HEK293 (cell line): ENCODE measurements at regions not wholly inside any gene's neighbourhood (a gene's known extent, or its start where the extent isn't known, plus 50 kb on each side); places are given as distances from the start of the nearest gene placed in this dataset.

Experiments
- KLF16 ChIP-seq: fragments of 450-650 bp; formaldehyde crosslinking; IDR thresholded peaks from 2 replicates; pipeline ENCODE4 v1.5.1; 2017; ENCODE audit warnings: missing biosample characterization, missing genetic modification characterization
- ZFP37 ChIP-seq: fragments of 450-650 bp; formaldehyde crosslinking; IDR thresholded peaks from 2 replicates; pipeline ENCODE4 v1.5.1; 2016; ENCODE audit warnings: missing biosample characterization, missing genetic modification characterization
- ZNF239 ChIP-seq: fragments of 450-650 bp; formaldehyde crosslinking; IDR thresholded peaks from 2 replicates; pipeline ENCODE4 v1.5.1; 2016; ENCODE audit warnings: missing biosample characterization, missing genetic modification characterization
- ZNF341 ChIP-seq: fragments of 450-650 bp; formaldehyde crosslinking; IDR thresholded peaks from 2 replicates; pipeline ENCODE4; 2016; ENCODE audit warnings: low read depth, missing biosample characterization, missing genetic modification characterization
- ZNF416 ChIP-seq: fragments of 450-650 bp; formaldehyde crosslinking; IDR thresholded peaks from 2 replicates; pipeline ENCODE4 v1.5.1; 2016; ENCODE audit warnings: missing biosample characterization, missing genetic modification characterization
- ZNF560 ChIP-seq: fragments of 450-650 bp; formaldehyde crosslinking; IDR thresholded peaks from 2 replicates; pipeline ENCODE4 v1.5.1; 2017; ENCODE audit warnings: missing biosample characterization, missing genetic modification characterization, borderline replicate concordance
- TF ChIP-seq, protein P1 (sequence below): fragments of 450-650 bp; formaldehyde crosslinking; IDR thresholded peaks from 2 replicates; pipeline ENCODE4 v1.5.1; 2016; ENCODE audit warnings: missing biosample characterization, missing genetic modification characterization
- TF ChIP-seq, protein P2 (sequence below): fragments of 450-650 bp; formaldehyde crosslinking; IDR thresholded peaks from 2 replicates; pipeline ENCODE4 v1.5.1; 2016; ENCODE audit warnings: missing biosample characterization, missing genetic modification characterization
- TF ChIP-seq, protein P3 (sequence below): fragments of 450-650 bp; formaldehyde crosslinking; IDR thresholded peaks from 2 replicates; pipeline ENCODE4 v1.5.1; 2016; ENCODE audit warnings: missing biosample characterization, missing genetic modification characterization
- TF ChIP-seq, protein P4 (sequence below): fragments of 450-650 bp; formaldehyde crosslinking; IDR thresholded peaks from 2 replicates; pipeline ENCODE4 v1.5.0; 2017; ENCODE audit warnings: missing biosample characterization, missing genetic modification characterization, borderline replicate concordance
- TF ChIP-seq, protein P5 (sequence below): fragments of 450-650 bp; formaldehyde crosslinking; IDR thresholded peaks from 2 replicates; pipeline ENCODE4 v1.5.1; 2016; ENCODE audit warnings: missing biosample characterization, missing genetic modification characterization, low read depth
- TF ChIP-seq, protein P6 (sequence below): fragments of 450-650 bp; formaldehyde crosslinking; IDR thresholded peaks from 2 replicates; pipeline ENCODE4 v1.5.1; 2016; ENCODE audit warnings: missing biosample characterization, missing genetic modification characterization

DNA sequence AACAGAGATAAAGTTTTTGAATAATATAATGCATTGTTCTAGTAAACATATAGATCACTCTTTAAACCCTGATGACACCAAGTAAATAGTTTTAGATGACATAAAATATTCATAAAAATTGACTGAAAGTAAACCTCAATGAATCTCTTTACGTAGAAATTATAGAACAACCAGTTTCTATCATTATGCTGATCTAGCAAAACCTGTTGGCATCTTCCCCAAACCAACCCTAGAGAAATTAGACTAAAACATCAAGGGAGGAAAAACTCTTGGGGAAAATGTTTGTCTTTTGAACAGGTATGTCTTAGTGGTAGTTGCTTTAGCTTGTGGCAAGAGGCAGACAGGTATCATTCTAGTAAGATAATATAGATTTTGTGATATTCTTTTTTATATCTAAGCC is 747.0 kb upstream of the CDH6 start:
- TF ChIP-seq, protein P1, sequence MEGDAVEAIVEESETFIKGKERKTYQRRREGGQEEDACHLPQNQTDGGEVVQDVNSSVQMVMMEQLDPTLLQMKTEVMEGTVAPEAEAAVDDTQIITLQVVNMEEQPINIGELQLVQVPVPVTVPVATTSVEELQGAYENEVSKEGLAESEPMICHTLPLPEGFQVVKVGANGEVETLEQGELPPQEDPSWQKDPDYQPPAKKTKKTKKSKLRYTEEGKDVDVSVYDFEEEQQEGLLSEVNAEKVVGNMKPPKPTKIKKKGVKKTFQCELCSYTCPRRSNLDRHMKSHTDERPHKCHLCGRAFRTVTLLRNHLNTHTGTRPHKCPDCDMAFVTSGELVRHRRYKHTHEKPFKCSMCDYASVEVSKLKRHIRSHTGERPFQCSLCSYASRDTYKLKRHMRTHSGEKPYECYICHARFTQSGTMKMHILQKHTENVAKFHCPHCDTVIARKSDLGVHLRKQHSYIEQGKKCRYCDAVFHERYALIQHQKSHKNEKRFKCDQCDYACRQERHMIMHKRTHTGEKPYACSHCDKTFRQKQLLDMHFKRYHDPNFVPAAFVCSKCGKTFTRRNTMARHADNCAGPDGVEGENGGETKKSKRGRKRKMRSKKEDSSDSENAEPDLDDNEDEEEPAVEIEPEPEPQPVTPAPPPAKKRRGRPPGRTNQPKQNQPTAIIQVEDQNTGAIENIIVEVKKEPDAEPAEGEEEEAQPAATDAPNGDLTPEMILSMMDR: no peak
- TF ChIP-seq, protein P2, sequence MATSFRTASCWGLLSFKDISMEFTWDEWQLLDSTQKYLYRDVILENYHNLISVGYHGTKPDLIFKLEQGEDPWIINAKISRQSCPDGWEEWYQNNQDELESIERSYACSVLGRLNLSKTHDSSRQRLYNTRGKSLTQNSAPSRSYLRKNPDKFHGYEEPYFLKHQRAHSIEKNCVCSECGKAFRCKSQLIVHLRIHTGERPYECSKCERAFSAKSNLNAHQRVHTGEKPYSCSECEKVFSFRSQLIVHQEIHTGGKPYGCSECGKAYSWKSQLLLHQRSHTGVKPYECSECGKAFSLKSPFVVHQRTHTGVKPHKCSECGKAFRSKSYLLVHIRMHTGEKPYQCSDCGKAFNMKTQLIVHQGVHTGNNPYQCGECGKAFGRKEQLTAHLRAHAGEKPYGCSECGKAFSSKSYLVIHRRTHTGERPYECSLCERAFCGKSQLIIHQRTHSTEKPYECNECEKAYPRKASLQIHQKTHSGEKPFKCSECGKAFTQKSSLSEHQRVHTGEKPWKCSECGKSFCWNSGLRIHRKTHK (tag by site-specific recombination): no peak
- TF ChIP-seq KLF16 (tag by site-specific recombination) (no peak), ZNF560 (tag by site-specific recombination) (no peak), ZNF341 (tag by site-specific recombination) (no peak), ZFP37 (tag by site-specific recombination) (no peak), ZNF239 (tag by site-specific recombination) (no peak), ZNF416 (tag by site-specific recombination) (no peak)
- TF ChIP-seq, protein P3, sequence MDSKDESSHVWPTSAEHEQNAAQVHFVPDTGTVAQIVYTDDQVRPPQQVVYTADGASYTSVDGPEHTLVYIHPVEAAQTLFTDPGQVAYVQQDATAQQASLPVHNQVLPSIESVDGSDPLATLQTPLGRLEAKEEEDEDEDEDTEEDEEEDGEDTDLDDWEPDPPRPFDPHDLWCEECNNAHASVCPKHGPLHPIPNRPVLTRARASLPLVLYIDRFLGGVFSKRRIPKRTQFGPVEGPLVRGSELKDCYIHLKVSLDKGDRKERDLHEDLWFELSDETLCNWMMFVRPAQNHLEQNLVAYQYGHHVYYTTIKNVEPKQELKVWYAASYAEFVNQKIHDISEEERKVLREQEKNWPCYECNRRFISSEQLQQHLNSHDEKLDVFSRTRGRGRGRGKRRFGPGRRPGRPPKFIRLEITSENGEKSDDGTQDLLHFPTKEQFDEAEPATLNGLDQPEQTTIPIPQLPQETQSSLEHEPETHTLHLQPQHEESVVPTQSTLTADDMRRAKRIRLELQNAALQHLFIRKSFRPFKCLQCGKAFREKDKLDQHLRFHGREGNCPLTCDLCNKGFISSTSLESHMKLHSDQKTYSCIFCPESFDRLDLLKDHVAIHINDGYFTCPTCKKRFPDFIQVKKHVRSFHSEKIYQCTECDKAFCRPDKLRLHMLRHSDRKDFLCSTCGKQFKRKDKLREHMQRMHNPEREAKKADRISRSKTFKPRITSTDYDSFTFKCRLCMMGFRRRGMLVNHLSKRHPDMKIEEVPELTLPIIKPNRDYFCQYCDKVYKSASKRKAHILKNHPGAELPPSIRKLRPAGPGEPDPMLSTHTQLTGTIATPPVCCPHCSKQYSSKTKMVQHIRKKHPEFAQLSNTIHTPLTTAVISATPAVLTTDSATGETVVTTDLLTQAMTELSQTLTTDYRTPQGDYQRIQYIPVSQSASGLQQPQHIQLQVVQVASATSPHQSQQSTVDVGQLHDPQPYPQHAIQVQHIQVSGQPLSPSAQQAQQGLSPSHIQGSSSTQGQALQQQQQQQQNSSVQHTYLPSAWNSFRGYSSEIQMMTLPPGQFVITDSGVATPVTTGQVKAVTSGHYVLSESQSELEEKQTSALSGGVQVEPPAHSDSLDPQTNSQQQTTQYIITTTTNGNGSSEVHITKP (tag by site-specific recombination): no peak
- TF ChIP-seq, protein P4, sequence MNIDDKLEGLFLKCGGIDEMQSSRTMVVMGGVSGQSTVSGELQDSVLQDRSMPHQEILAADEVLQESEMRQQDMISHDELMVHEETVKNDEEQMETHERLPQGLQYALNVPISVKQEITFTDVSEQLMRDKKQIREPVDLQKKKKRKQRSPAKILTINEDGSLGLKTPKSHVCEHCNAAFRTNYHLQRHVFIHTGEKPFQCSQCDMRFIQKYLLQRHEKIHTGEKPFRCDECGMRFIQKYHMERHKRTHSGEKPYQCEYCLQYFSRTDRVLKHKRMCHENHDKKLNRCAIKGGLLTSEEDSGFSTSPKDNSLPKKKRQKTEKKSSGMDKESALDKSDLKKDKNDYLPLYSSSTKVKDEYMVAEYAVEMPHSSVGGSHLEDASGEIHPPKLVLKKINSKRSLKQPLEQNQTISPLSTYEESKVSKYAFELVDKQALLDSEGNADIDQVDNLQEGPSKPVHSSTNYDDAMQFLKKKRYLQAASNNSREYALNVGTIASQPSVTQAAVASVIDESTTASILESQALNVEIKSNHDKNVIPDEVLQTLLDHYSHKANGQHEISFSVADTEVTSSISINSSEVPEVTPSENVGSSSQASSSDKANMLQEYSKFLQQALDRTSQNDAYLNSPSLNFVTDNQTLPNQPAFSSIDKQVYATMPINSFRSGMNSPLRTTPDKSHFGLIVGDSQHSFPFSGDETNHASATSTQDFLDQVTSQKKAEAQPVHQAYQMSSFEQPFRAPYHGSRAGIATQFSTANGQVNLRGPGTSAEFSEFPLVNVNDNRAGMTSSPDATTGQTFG (tag by site-specific recombination): no peak
- TF ChIP-seq, protein P5, sequence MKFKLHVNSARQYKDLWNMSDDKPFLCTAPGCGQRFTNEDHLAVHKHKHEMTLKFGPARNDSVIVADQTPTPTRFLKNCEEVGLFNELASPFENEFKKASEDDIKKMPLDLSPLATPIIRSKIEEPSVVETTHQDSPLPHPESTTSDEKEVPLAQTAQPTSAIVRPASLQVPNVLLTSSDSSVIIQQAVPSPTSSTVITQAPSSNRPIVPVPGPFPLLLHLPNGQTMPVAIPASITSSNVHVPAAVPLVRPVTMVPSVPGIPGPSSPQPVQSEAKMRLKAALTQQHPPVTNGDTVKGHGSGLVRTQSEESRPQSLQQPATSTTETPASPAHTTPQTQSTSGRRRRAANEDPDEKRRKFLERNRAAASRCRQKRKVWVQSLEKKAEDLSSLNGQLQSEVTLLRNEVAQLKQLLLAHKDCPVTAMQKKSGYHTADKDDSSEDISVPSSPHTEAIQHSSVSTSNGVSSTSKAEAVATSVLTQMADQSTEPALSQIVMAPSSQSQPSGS (tag by site-specific recombination): no peak
- TF ChIP-seq, protein P6, sequence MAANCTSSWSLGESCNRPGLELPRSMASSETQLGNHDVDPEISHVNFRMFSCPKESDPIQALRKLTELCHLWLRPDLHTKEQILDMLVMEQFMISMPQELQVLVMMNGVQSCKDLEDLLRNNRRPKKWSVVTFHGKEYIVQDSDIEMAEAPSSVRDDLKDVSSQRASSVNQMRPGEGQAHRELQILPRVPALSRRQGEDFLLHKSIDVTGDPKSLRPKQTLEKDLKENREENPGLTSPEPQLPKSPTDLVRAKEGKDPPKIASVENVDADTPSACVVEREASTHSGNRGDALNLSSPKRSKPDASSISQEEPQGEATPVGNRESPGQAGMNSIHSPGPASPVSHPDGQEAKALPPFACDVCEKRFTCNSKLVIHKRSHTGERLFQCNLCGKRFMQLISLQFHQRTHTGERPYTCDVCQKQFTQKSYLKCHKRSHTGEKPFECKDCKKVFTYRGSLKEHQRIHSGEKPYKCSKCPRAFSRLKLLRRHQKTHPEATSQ (tag by site-specific recombination): no peak
